ENCODE measurements at regions not wholly inside any gene's neighbourhood (a gene's known extent, or its start where the extent isn't known, plus 50 kb on each side); places are given as distances from the start of the nearest gene placed in this dataset.

DNA sequence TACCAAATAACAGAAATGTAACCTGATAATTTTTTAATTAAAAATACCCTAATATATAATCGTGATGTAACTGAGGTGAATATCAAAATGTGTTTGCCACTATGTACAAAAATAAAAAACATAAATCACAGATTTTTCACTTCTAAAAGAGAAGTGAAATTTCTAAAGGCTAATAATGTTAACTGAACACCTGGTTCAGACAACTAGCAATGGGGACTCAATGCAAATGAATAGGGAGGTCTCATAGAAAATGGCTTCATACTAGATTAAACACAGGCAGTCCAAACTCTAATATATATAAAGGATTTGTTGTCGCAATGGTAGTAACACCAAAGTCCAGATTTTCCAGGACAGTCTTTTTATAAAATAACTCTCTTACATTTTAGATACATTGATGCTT lies 365.4 kb upstream of the ATP2B1 start:
- TF ChIP-seq, protein P1, sequence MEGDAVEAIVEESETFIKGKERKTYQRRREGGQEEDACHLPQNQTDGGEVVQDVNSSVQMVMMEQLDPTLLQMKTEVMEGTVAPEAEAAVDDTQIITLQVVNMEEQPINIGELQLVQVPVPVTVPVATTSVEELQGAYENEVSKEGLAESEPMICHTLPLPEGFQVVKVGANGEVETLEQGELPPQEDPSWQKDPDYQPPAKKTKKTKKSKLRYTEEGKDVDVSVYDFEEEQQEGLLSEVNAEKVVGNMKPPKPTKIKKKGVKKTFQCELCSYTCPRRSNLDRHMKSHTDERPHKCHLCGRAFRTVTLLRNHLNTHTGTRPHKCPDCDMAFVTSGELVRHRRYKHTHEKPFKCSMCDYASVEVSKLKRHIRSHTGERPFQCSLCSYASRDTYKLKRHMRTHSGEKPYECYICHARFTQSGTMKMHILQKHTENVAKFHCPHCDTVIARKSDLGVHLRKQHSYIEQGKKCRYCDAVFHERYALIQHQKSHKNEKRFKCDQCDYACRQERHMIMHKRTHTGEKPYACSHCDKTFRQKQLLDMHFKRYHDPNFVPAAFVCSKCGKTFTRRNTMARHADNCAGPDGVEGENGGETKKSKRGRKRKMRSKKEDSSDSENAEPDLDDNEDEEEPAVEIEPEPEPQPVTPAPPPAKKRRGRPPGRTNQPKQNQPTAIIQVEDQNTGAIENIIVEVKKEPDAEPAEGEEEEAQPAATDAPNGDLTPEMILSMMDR (IDR thresholded peaks at IDR 0.05; ENCODE audit: low read depth, low read length, missing control alignments) = no peak
- H3K4me3 ChIP-seq (replicated peaks; ENCODE audit: low read depth, low read length) = no peak overlapping the region
- DNase-seq (ENCODE audit: extremely low read depth, low read depth) = no peak

DNA sequence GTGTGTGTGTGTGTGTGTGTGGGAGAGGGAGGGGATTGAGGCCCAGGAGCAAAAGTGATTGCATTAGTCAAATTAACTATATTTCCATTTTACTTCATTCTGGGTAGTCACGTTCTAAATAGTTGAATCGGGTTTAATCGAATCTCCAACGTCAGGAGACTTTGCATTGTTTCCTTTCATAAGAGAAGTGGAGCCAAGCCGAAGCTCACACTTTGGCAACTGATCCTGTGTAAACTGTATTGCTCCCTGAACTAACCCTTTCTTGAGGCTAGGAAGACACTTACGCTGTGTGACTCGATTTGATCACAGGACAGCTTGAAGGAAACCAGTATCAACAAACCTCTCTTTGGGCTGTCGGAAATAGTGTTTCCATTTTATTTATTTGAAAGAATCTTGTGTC lies 363.4 kb upstream of the ATP2B1 start:
- TF ChIP-seq, protein P1 (IDR thresholded peaks at IDR 0.05; ENCODE audit: low read depth, low read length, missing control alignments) = no peak
- no peak overlapping the region for H3K4me3 ChIP-seq (replicated peaks; ENCODE audit: low read depth, low read length)
- no peak for DNase-seq (ENCODE audit: extremely low read depth, low read depth)

DNA sequence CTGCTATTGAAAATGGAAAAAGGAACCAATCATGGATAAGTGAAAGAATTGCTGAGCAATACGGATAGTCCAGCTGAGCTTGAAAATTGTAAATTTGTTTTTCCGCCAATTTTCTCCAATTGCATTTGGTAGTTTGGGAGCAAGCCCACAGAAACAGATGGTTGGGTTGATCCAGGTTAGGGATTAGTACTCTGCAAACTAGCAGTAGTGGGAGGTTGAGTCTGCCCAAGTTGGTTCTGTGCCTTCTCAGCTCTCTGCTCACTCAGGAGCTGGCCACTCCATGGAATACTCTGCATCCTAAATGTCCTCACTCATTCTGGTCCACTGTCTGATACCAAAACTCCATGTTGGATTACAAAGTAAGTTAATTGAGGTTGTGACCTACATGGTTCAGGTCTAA lies 361.1 kb upstream of the ATP2B1 start:
- no peak overlapping the region for H3K4me3 ChIP-seq (replicated peaks; ENCODE audit: low read depth, low read length)
- TF ChIP-seq, protein P1 (IDR thresholded peaks at IDR 0.05; ENCODE audit: low read depth, low read length, missing control alignments) = no peak
- DNase-seq (ENCODE audit: extremely low read depth, low read depth) = no peak

DNA sequence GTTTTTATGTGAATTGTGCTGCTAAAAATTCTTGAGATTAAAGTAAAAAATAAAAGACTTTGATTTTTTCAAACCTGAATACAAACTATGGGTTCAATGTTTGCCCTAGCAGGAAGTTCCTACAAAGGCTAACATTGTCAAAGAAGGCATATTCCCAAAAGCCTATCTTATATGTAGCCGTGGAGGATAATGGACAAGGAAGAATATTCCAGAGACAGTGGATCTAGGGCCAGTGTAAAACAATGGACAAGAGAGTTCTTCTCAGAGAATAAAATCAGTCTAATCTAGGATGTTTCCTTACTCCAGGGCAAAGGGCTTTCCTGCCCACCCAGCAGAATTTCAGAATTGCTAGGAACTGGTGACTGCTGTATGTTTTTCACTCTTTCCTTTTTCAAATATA lies 359.2 kb upstream of the ATP2B1 start:
- no peak overlapping the region for H3K4me3 ChIP-seq (replicated peaks; ENCODE audit: low read depth, low read length)
- TF ChIP-seq, protein P1 (IDR thresholded peaks at IDR 0.05; ENCODE audit: low read depth, low read length, missing control alignments) = no peak
- no peak for DNase-seq (ENCODE audit: extremely low read depth, low read depth)

DNA sequence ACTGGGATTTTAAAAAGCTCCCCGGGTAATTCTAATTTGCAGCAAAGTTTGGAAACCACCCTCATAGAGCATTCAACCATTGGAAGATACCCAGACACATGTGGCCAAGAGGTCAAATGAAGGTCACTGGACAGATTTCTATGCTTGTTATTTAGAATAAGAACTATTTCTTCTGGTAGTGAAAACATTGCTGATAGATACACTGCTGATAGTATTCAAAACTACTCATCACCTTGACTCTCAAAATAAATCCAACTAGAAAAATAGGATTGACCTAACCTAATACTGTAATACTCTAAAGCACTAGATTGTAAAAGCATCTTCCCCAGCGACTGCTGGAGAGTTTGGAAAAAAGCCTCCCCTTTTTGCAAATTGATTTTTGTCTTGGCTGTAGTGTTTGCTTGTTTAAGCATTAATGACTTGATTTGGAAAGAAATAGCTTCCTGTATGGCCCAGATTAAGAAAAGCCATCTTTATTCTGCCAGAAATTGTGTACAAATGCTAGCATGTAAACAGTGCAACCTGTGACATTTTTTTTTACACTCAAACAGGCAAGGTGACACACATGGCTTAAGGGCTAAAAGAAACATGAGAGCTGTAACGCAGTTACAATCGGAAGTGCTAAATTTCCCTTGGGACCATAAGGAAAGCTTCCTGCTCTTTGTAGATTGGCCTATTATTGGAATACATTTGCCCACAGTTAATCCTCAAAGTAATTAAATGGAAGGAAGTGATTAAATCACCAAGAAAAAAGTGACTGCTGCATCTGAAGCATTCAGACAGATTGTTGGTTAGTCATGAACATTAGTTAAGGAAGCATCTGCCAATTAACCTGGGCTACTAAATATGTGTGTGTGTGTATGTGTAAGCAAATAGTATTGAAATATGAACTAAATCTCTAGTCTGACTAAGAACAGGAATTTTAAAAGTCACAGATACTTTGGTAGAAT lies 356.5 kb upstream of the ATP2B1 start:
- DNase-seq (ENCODE audit: extremely low read depth, low read depth) = no peak
- no peak overlapping the region for H3K4me3 ChIP-seq (replicated peaks; ENCODE audit: low read depth, low read length)
- TF ChIP-seq, protein P1 (IDR thresholded peaks at IDR 0.05; ENCODE audit: low read depth, low read length, missing control alignments) = no peak

DNA sequence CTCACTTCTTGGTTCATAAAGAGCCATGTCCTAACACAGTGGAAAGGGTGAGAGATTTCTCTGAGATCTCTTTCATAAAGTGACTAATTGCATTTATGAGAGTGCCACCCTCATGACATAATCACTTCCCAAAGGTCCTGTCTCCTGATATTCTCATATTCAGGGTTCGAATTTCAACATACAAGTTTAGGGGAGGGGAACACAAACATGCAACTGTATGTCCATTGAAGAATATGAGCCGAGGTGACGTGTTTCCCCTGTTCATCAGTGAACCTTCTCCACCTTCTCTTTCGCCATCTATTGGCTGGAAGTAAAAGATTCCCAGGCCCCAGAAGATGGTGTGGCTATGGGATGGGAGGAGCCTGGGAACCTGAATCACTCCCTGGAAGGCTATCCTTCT lies 354.2 kb upstream of the ATP2B1 start:
- no peak overlapping the region for H3K4me3 ChIP-seq (replicated peaks; ENCODE audit: low read depth, low read length)
- TF ChIP-seq, protein P1 (IDR thresholded peaks at IDR 0.05; ENCODE audit: low read depth, low read length, missing control alignments) = no peak
- no peak for DNase-seq (ENCODE audit: extremely low read depth, low read depth)
